K562 (cell line): ENCODE measurements at regions not wholly inside any gene's neighbourhood (a gene's known extent, or its start where the extent isn't known, plus 50 kb on each side); places are given as distances from the start of the nearest gene placed in this dataset.

Experiments
- ATAC-seq: fragments of 200-7000 bp; cut with Tn5 transposase; 3 replicates; pipeline ENCODE4 v1.9.1; 2020; ENCODE audit warnings: moderate library complexity
- BruUV-seq: library from RNA; stranded (reverse); fragments of 400-500 nt; replicated peaks from 2 replicates; lab custom pipeline; 2021; lab: Mats Ljungman, UMichigan
- CTCF ChIA-PET: fragments of 300-600 bp; formaldehyde crosslinking; extraction: SDS; loops from one replicate; lab custom pipeline; 2021; ENCODE audit warnings: low intra/inter-chr PET ratio; lab: Yijun Ruan, JAX
- POLR2A ChIA-PET: fragments of 300-600, 350-650 bp; sonication (Branson Sonifier 250); formaldehyde crosslinking; extraction: SDS; loops from one replicate; lab custom pipeline; 2021; ENCODE audit warnings: antibody characterized with exemption, inconsistent platforms; lab: Yijun Ruan, JAX
- DNase-seq, 4 experiments: peaks; one replicate each; pipeline versions ENCODE4 v3.0.0 to v3.0.0-alpha.2; 2011 to 2018; ENCODE audit warnings: low spot score in 3 of 4, mixed read lengths in 3 of 4; ENCODE audit errors: extremely low read depth in 1 of 4
- FAIRE-seq: peaks from 2 replicates; lab custom pipeline; 2011; peaks lifted over from hg19 to GRCh38; lab: Jason Lieb, UNC
- H2AFZ ChIP-seq: 2 replicates; pipeline ENCODE4 v1.6.0; 2011; ENCODE audit warnings: low read depth, low read length, control low read depth, inconsistent platforms
- H3K27ac ChIP-seq: fragments of 200-600 bp; 3 replicates; pipeline ENCODE4 v1.8.0; 2011; ENCODE audit warnings: low read depth, mild to moderate bottlenecking, control low read depth, inconsistent platforms, low read length, moderate library complexity, mixed read lengths; ENCODE audit errors: extremely low read depth
- H3K27me3 ChIP-seq, 2 experiments: fragments of 300-600 bp in 1 of 2; 2 replicates in 1 of 2; 3 replicates in 1 of 2; pipeline versions ENCODE4 v1.6.0 to v1.8.0; 2011; ENCODE audit warnings: inconsistent platforms in 2 of 2, low read length in 2 of 2, mild to moderate bottlenecking in 1 of 2, mixed read lengths in 1 of 2, moderate library complexity in 1 of 2; ENCODE audit not compliant: control insufficient read depth in 2 of 2, insufficient read depth in 2 of 2
- H3K36me3 ChIP-seq: fragments of 300-600 bp; 3 replicates; pipeline ENCODE4 v1.8.0; 2011; ENCODE audit warnings: mild to moderate bottlenecking, low read length, inconsistent platforms; ENCODE audit not compliant: control insufficient read depth, insufficient read depth
- H3K4me1 ChIP-seq, 2 experiments: fragments of 200-600 bp in 1 of 2; replicated peaks in 1 of 2; 2 replicates in 1 of 2; 3 replicates in 1 of 2; pipeline versions ENCODE4 v1.5.1 to v1.8.0; 2011; ENCODE audit warnings: inconsistent platforms in 2 of 2, low read length in 2 of 2, mild to moderate bottlenecking in 1 of 2, mixed read lengths in 1 of 2, moderate library complexity in 1 of 2; ENCODE audit not compliant: control insufficient read depth in 2 of 2, insufficient read depth in 2 of 2
- H3K4me2 ChIP-seq: 2 replicates; pipeline ENCODE4 v1.6.1; 2011; ENCODE audit warnings: low read length, control low read depth, inconsistent platforms, mixed read lengths; ENCODE audit not compliant: insufficient read depth
- H3K4me3 ChIP-seq: fragments of 200-600 bp; sonication (generic), shearing (Covaris generic); 2 replicates; pipeline ENCODE4 v1.5.1; 2016; ENCODE audit warnings: control low read depth, inconsistent platforms
- H3K79me2 ChIP-seq: fragments of 200-600 bp; 3 replicates; pipeline ENCODE4 v1.8.0; 2011; ENCODE audit warnings: low read length, inconsistent platforms; ENCODE audit not compliant: control insufficient read depth, insufficient read depth
- H3K9ac ChIP-seq, 2 experiments: 2 replicates each; pipeline versions ENCODE4 v1.6.0 to v1.6.1; 2011; ENCODE audit warnings: low read depth in 2 of 2, low read length in 2 of 2, control low read depth in 1 of 2, inconsistent platforms in 1 of 2, mild to moderate bottlenecking in 1 of 2, mixed read lengths in 1 of 2; ENCODE audit not compliant: insufficient read depth in 1 of 2
- H3K9me1 ChIP-seq: one replicate; pipeline ENCODE4 v1.6.0; 2011; ENCODE audit warnings: inconsistent platforms, mild to moderate bottlenecking, low read length, moderate library complexity; ENCODE audit not compliant: control insufficient read depth, insufficient read depth
- H3K9me3 ChIP-seq: replicated peaks from 2 replicates; pipeline ENCODE4 v1.5.1; 2011; ENCODE audit warnings: low read depth, low read length, inconsistent platforms; ENCODE audit not compliant: control insufficient read depth, insufficient read depth
- H4K20me1 ChIP-seq: replicated peaks from 2 replicates; pipeline ENCODE4 v1.6.1; 2011; ENCODE audit warnings: low read length, inconsistent platforms, mixed read lengths; ENCODE audit not compliant: control insufficient read depth, insufficient read depth
- ASH1L ChIP-seq: fragments of 450-650 bp; IDR thresholded peaks from 2 replicates; pipeline ENCODE4 v1.6.1; 2018; ENCODE audit warnings: borderline replicate concordance, mild to moderate bottlenecking, low read depth; ENCODE audit not compliant: partially characterized antibody
- ATF7 ChIP-seq: fragments of 450-650 bp; IDR thresholded peaks from 2 replicates; pipeline ENCODE4 v1.7.1; 2014; ENCODE audit warnings: mild to moderate bottlenecking, moderate library complexity
- EP300 ChIP-seq: IDR thresholded peaks from 2 replicates; pipeline ENCODE4 v1.6.1; 2012; ENCODE audit warnings: low read length, improper control_type of control experiment
- EWSR1 ChIP-seq: fragments of 450-650 bp; IDR thresholded peaks from 2 replicates; pipeline ENCODE4 v1.6.1; 2018; ENCODE audit warnings: borderline replicate concordance, mild to moderate bottlenecking, low read depth, moderate library complexity; ENCODE audit not compliant: partially characterized antibody
- MCM7 ChIP-seq, 2 experiments: fragments of 450-650 bp; IDR thresholded peaks; 2 replicates each; pipeline ENCODE4 v1.6.1; 2016 to 2018
- RBM39 ChIP-seq: fragments of 200-400 bp; formaldehyde crosslinking; optimal IDR thresholded peaks from 2 replicates; pipeline ENCODE3; 2018; ENCODE audit warnings: low read depth, low read length
- ZNF146 ChIP-seq: IDR thresholded peaks from one replicate; pipeline ENCODE4 v1.6.1; 2018; ENCODE audit warnings: missing compliant biosample characterization; ENCODE audit not compliant: unreplicated experiment
- WGBS: fragments of 100-300 bp; shearing (Covaris generic); methylation state at CpG from one replicate; pipeline ENCODE4 v1.1.6; 2016; ENCODE audit warnings: low coverage, mixed read lengths; ENCODE audit not compliant: insufficient coverage; ENCODE audit errors: missing lambda C conversion rate; 5-methylcytosine and 5-hydroxymethylcytosine counted together
- in situ Hi-C: fragments of 300-500 bp; cut with MboI; formaldehyde crosslinking; loops from 4 replicates; pipeline ENCODE4 v1.15.0; 2018; ENCODE audit warnings: inconsistent platforms, mixed read lengths
- intact Hi-C: fragments of 100-400 bp; cut with micrococcal nuclease; formaldehyde crosslinking; loops from 2 replicates; pipeline ENCODE4 v1.14.2; 2022
- TF ChIP-seq, protein P1 (sequence below): fragments of 150-350 bp; conservative IDR thresholded peaks from 2 replicates; pipeline ENCODE4 v1.6.1; 2014; ENCODE audit warnings: low read length
- TF ChIP-seq, protein P2 (sequence below), 2 experiments: fragments of 200-800 bp in 1 of 2; sonication (Bioruptor generic) in 1 of 2; sonication (generic) in 1 of 2; formaldehyde crosslinking in 1 of 2; IDR thresholded peaks in 1 of 2; conservative IDR thresholded peaks in 1 of 2; 2 replicates each; pipeline versions ENCODE4 v1.5.0 to v1.6.1; 2016 to 2020; ENCODE audit warnings: missing compliant biosample characterization in 1 of 2, missing genetic modification characterization in 1 of 2, missing genetic modification reagents in 1 of 2

DNA sequence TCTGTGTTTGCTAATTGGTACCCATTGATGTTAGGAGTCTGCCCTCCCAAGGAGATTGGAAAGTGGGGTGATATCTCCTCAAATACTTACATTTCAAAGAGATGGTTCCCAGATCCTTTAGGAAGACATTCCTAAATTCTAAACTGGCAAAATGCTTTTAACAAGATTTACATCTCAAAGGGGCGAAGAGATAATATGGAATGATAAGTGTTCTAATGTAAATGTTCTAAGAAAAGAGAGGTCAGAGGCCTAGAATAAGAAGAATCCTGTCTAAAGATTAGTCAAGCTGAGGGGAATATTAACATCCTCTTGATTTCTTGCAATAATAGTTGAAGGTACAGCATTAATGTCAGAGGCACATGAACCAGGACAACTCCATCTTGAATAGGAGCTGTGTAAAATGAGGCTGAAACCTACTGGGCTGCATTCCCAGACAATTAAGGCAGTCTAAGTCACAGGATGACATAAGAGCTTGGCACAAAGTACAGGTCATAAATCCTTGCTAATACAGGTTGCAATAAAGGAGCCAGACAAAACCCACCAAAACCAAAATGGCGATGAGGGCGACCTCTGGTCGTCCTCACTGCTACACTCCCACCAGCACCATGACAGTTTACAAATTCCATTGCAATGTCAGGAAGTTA is 2248.1 kb downstream of the ARAP2 start (continued):
- TF ChIP-seq, protein P1, sequence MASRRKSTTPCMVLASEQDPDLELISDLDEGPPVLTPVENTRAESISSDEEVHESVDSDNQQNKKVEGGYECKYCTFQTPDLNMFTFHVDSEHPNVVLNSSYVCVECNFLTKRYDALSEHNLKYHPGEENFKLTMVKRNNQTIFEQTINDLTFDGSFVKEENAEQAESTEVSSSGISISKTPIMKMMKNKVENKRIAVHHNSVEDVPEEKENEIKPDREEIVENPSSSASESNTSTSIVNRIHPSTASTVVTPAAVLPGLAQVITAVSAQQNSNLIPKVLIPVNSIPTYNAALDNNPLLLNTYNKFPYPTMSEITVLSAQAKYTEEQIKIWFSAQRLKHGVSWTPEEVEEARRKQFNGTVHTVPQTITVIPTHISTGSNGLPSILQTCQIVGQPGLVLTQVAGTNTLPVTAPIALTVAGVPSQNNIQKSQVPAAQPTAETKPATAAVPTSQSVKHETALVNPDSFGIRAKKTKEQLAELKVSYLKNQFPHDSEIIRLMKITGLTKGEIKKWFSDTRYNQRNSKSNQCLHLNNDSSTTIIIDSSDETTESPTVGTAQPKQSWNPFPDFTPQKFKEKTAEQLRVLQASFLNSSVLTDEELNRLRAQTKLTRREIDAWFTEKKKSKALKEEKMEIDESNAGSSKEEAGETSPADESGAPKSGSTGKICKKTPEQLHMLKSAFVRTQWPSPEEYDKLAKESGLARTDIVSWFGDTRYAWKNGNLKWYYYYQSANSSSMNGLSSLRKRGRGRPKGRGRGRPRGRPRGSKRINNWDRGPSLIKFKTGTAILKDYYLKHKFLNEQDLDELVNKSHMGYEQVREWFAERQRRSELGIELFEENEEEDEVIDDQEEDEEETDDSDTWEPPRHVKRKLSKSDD: no peak
- TF ChIP-seq, protein P2, sequence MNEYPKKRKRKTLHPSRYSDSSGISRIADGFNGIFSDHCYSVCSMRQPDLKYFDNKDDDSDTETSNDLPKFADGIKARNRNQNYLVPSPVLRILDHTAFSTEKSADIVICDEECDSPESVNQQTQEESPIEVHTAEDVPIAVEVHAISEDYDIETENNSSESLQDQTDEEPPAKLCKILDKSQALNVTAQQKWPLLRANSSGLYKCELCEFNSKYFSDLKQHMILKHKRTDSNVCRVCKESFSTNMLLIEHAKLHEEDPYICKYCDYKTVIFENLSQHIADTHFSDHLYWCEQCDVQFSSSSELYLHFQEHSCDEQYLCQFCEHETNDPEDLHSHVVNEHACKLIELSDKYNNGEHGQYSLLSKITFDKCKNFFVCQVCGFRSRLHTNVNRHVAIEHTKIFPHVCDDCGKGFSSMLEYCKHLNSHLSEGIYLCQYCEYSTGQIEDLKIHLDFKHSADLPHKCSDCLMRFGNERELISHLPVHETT (CRISPR knock-in tag; conservative IDR thresholded peaks at IDR 0.05 in 1 of 2, IDR thresholded peaks at IDR 0.05 in 1 of 2): peak in 1 of 2 experiments; percentile 86; a peak in 2 of 4 replicates
- no peak for TF ChIP-seq ZNF146 (CRISPR knock-in tag)
- no peak for TF ChIP-seq RBM39
- TF ChIP-seq MCM7 (IDR thresholded peaks at IDR 0.05): no peak

DNA sequence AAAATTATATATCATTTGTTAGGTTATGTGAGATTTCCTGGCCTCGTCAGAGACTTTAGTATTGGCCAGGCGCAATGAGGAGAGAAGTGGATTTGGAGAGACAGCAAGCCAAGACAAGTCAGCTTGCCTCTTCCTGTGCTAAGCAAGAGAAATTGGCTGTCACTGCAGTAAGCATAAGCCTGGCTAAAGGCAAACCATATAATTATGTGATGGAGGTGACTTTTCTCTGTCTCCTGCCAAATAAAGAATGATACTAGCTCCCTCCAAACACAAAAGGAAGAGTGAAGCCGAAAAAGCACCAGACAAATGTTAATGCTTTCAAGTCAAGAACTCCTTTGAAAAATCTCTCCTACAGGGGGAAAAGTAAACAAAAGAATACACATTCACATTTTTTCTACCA is 2246.0 kb downstream of the ARAP2 start:
- CTCF ChIA-PET: no interaction called here
- WGBS: 0% methylated on average over 3 of the region's 3 CpGs
- no peak for DNase-seq
- no peaks in the 10 kb centered on the region for H3K79me2 ChIP-seq
- H2AFZ ChIP-seq: no peak overlapping the region
- TF ChIP-seq EP300: no peak
- no peak for TF ChIP-seq EWSR1
- TF ChIP-seq ATF7: no peak
- no peak for TF ChIP-seq ASH1L
- no peak overlapping the region for H3K4me3 ChIP-seq
- no TSS peak for BruUV-seq
- no peaks in the 10 kb centered on the region for H3K27me3 ChIP-seq
- H3K9ac ChIP-seq: no peak overlapping the region
- H3K4me2 ChIP-seq: no peak overlapping the region
- H3K9me1 ChIP-seq: no peaks in the 10 kb centered on the region
- no peaks in the 10 kb centered on the region for H3K4me1 ChIP-seq
- POLR2A ChIA-PET: interaction anchor here (0.7 kb wide), 1 partner anchor 288 kb away, joined by 3 read pairs; no protein-coding TSS in a partner anchor
- no peaks in the 10 kb centered on the region for H3K9me3 ChIP-seq
- H3K27ac ChIP-seq: no peak overlapping the region
- no peaks in the 10 kb centered on the region for H3K36me3 ChIP-seq
- ATAC-seq: no peak
- in situ Hi-C loops (no loop called here), intact Hi-C loops (no loop called here)
- no peaks in the 10 kb centered on the region for H4K20me1 ChIP-seq
- no peak for FAIRE-seq
